ENCODE measurements at regions not wholly inside any gene's neighbourhood (a gene's known extent, or its start where the extent isn't known, plus 50 kb on each side); places are given as distances from the start of the nearest gene placed in this dataset.

- 18 to 19% methylated on average over 3 of the region's 3 CpGs for WGBS, 2 experiments (ENCODE audit: low coverage in 1 of 2, low lambda C conversion rate in 2 of 2, missing lambda C conversion rate in 2 of 2)
- no peaks in the 10 kb centered on the region for H3K4me1 ChIP-seq (ENCODE audit: insufficient read depth)
- in situ Hi-C loops (cut with MboI), result no loop called here
- no peak overlapping the region for H2AFZ ChIP-seq
- DNase-seq, result no peak
- H3K9ac ChIP-seq, result no peak overlapping the region
- H4K20me1 ChIP-seq (ENCODE audit: insufficient read depth), result no peaks in the 10 kb centered on the region
- no peaks in the 10 kb centered on the region for H3K27me3 ChIP-seq (replicated peaks; ENCODE audit: insufficient read depth)
- no peaks in the 10 kb centered on the region for H3K9me3 ChIP-seq (ENCODE audit: low read depth)
- no peaks in the 10 kb centered on the region for H3F3A ChIP-seq (ENCODE audit: insufficient read depth)
- H3K4me2 ChIP-seq (ENCODE audit: unreplicated experiment), result no peak overlapping the region
- no peak overlapping the region for H3K27ac ChIP-seq
- H3K9me2 ChIP-seq (ENCODE audit: insufficient read depth), result no peaks in the 10 kb centered on the region
- TF ChIP-seq EZH2phosphoT487 (IDR thresholded peaks at IDR 0.05; ENCODE audit: insufficient read depth, low read depth) (no peak), EZH2 (IDR thresholded peaks at IDR 0.05; ENCODE audit: insufficient read depth, poor library complexity, severe bottlenecking) (no peak)
- no peaks in the 10 kb centered on the region for H3K79me2 ChIP-seq (ENCODE audit: insufficient read depth)
- H3K36me3 ChIP-seq (ENCODE audit: low read depth), result no peaks in the 10 kb centered on the region
- no peak overlapping the region for H3K4me3 ChIP-seq
Observed at GRCh38 chr14:28493516-28493915, 273.1 kb upstream of the FOXG1 start.

GRCh38 chr14:28494196-28494595, 272.4 kb upstream of the FOXG1 start:
- no peaks in the 10 kb centered on the region for H3K79me2 ChIP-seq (ENCODE audit: insufficient read depth)
- H3K9ac ChIP-seq, result no peak overlapping the region
- H3K4me3 ChIP-seq, result no peak overlapping the region
- no peaks in the 10 kb centered on the region for H3F3A ChIP-seq (ENCODE audit: insufficient read depth)
- no peaks in the 10 kb centered on the region for H3K36me3 ChIP-seq (ENCODE audit: low read depth)
- no peaks in the 10 kb centered on the region for H4K20me1 ChIP-seq (ENCODE audit: insufficient read depth)
- TF ChIP-seq EZH2 (IDR thresholded peaks at IDR 0.05; ENCODE audit: insufficient read depth, poor library complexity, severe bottlenecking) (no peak), EZH2phosphoT487 (IDR thresholded peaks at IDR 0.05; ENCODE audit: insufficient read depth, low read depth) (no peak)
- no peaks in the 10 kb centered on the region for H3K9me3 ChIP-seq (ENCODE audit: low read depth)
- in situ Hi-C loops (cut with MboI), result no loop called here
- DNase-seq, result no peak
- no peaks in the 10 kb centered on the region for H3K9me2 ChIP-seq (ENCODE audit: insufficient read depth)
- H2AFZ ChIP-seq, result no peak overlapping the region
- WGBS, 2 experiments (ENCODE audit: low coverage in 1 of 2, low lambda C conversion rate in 2 of 2, missing lambda C conversion rate in 2 of 2), result 12 to 14% methylated on average over 2 of the region's 2 CpGs
- no peaks in the 10 kb centered on the region for H3K4me1 ChIP-seq (ENCODE audit: insufficient read depth)
- no peaks in the 10 kb centered on the region for H3K27me3 ChIP-seq (replicated peaks; ENCODE audit: insufficient read depth)
- no peak overlapping the region for H3K4me2 ChIP-seq (ENCODE audit: unreplicated experiment)
- H3K27ac ChIP-seq, result no peak overlapping the region

- WGBS, 2 experiments (ENCODE audit: low coverage in 1 of 2, low lambda C conversion rate in 2 of 2, missing lambda C conversion rate in 2 of 2), result 25 to 29% methylated on average over 2 of the region's 2 CpGs
- in situ Hi-C loops (cut with MboI), result no loop called here
- Histone ChIP-seq H3K4me3 (no peak overlapping the region), H3K27me3 (replicated peaks; ENCODE audit: insufficient read depth) (no peaks in the 10 kb centered on the region), H3K27ac (no peak overlapping the region), H3K9ac (no peak overlapping the region), H2AFZ (no peak overlapping the region), H3K4me1 (ENCODE audit: insufficient read depth) (no peaks in the 10 kb centered on the region), H3K36me3 (ENCODE audit: low read depth) (no peaks in the 10 kb centered on the region), H3F3A (ENCODE audit: insufficient read depth) (no peaks in the 10 kb centered on the region), H3K4me2 (ENCODE audit: unreplicated experiment) (no peak overlapping the region), H3K79me2 (ENCODE audit: insufficient read depth) (no peaks in the 10 kb centered on the region), H4K20me1 (ENCODE audit: insufficient read depth) (no peaks in the 10 kb centered on the region), H3K9me3 (ENCODE audit: low read depth) (no peaks in the 10 kb centered on the region), H3K9me2 (ENCODE audit: insufficient read depth) (no peaks in the 10 kb centered on the region)
- TF ChIP-seq EZH2 (IDR thresholded peaks at IDR 0.05; ENCODE audit: insufficient read depth, poor library complexity, severe bottlenecking) (no peak), EZH2phosphoT487 (IDR thresholded peaks at IDR 0.05; ENCODE audit: insufficient read depth, low read depth) (no peak)
- DNase-seq, result no peak
Observed at GRCh38 chr14:28496364-28496763, 270.2 kb upstream of the FOXG1 start.

GRCh38 chr14:28502517-28502916, 264.1 kb upstream of the FOXG1 start:
- Histone ChIP-seq H3K4me2 (ENCODE audit: unreplicated experiment) (no peak overlapping the region), H3K4me1 (ENCODE audit: insufficient read depth) (no peaks in the 10 kb centered on the region), H4K20me1 (ENCODE audit: insufficient read depth) (no peaks in the 10 kb centered on the region), H3F3A (ENCODE audit: insufficient read depth) (no peaks in the 10 kb centered on the region), H3K79me2 (ENCODE audit: insufficient read depth) (no peaks in the 10 kb centered on the region), H3K9me2 (ENCODE audit: insufficient read depth) (no peaks in the 10 kb centered on the region), H3K4me3 (no peak overlapping the region), H3K36me3 (ENCODE audit: low read depth) (no peaks in the 10 kb centered on the region), H3K9me3 (ENCODE audit: low read depth) (no peaks in the 10 kb centered on the region), H3K27ac (no peak overlapping the region), H2AFZ (no peak overlapping the region), H3K9ac (no peak overlapping the region), H3K27me3 (replicated peaks; ENCODE audit: insufficient read depth) (no peaks in the 10 kb centered on the region)
- DNase-seq, result no peak
- WGBS, 2 experiments (ENCODE audit: low coverage in 1 of 2, low lambda C conversion rate in 2 of 2, missing lambda C conversion rate in 2 of 2), result 29 to 34% methylated on average over 3 of the region's 3 CpGs
- in situ Hi-C loops (cut with MboI), result no loop called here
- TF ChIP-seq EZH2 (IDR thresholded peaks at IDR 0.05; ENCODE audit: insufficient read depth, poor library complexity, severe bottlenecking) (no peak), EZH2phosphoT487 (IDR thresholded peaks at IDR 0.05; ENCODE audit: insufficient read depth, low read depth) (no peak)

- Histone ChIP-seq H2AFZ (no peak overlapping the region), H3K4me3 (no peak overlapping the region), H3K36me3 (ENCODE audit: low read depth) (no peaks in the 10 kb centered on the region), H3K4me1 (ENCODE audit: insufficient read depth) (no peaks in the 10 kb centered on the region), H3K9ac (no peak overlapping the region), H3F3A (ENCODE audit: insufficient read depth) (no peaks in the 10 kb centered on the region), H3K4me2 (ENCODE audit: unreplicated experiment) (no peak overlapping the region), H3K27me3 (replicated peaks; ENCODE audit: insufficient read depth) (no peaks in the 10 kb centered on the region), H3K9me2 (ENCODE audit: insufficient read depth) (no peaks in the 10 kb centered on the region), H4K20me1 (ENCODE audit: insufficient read depth) (no peaks in the 10 kb centered on the region), H3K9me3 (ENCODE audit: low read depth) (no peaks in the 10 kb centered on the region), H3K27ac (no peak overlapping the region), H3K79me2 (ENCODE audit: insufficient read depth) (no peaks in the 10 kb centered on the region)
- TF ChIP-seq EZH2 (IDR thresholded peaks at IDR 0.05; ENCODE audit: insufficient read depth, poor library complexity, severe bottlenecking), result no peak
- TF ChIP-seq EZH2phosphoT487 (IDR thresholded peaks at IDR 0.05; ENCODE audit: insufficient read depth, low read depth), result no peak
- WGBS, 2 experiments (ENCODE audit: low coverage in 1 of 2, low lambda C conversion rate in 2 of 2, missing lambda C conversion rate in 2 of 2), result 31 to 33% methylated on average over 3 of the region's 3 CpGs
- no peak for DNase-seq
- in situ Hi-C loops (cut with MboI), result no loop called here
Observed at GRCh38 chr14:28515571-28515970, 251.0 kb upstream of the FOXG1 start.
